ENCODE measurements at regions not wholly inside any gene's neighbourhood (a gene's known extent, or its start where the extent isn't known, plus 50 kb on each side); places are given as distances from the start of the nearest gene placed in this dataset.
"Not testable (repeated sequence)": the region's sequence is repeated elsewhere in the genome, so short reads cannot be mapped to it uniquely, and the experiment has no call there.

DNA sequence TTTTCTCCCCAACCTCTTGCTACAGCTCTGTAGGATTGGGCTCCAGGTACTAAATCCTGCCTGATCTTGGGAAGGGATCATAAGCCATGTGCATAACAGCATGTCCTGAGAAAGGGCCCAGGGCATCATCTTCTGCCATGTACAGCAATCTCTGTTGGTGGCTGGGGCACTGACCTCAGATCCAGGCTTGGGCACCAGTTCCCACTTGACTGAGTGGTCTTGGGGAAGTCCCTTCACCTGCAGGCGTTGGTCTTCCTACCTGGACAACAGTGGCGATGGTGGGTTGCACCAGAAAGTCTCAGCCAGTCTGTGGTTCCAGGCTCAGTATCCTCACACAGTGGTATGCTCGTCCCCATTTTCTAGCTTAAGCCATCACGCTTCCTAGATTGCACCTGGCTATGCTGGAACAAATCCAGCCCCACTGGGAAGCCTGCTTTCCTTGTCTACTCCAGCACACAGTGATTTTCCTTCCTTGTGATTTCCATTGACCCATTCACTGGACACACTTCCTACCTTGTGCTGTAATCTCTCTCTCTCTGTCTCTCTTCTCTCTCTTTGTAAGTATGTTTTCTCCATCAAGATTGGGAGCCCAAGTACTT lies 121.7 kb upstream of the PITX1 start:
- DNase-seq, result no peak

DNA sequence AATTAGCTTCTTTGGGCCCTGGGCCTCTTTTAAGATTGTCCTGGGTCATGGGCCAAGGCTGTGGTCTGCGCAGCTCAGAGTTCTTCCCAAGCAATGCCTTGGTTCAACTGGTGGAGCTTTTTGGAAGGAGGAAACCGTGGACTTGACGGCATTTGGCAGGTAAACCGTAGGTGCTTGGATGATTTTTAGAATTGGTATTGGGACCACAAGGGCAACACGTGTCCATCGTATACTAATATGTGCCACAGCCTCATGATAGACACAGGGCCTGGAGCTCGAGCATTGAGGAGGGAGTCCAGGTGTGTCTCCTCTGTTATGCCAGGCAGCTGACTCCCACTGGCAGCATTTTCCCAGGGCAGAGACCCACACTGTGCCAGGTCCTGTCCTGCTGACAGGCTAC lies 120.9 kb upstream of the PITX1 start:
- DNase-seq, result no peak

DNA sequence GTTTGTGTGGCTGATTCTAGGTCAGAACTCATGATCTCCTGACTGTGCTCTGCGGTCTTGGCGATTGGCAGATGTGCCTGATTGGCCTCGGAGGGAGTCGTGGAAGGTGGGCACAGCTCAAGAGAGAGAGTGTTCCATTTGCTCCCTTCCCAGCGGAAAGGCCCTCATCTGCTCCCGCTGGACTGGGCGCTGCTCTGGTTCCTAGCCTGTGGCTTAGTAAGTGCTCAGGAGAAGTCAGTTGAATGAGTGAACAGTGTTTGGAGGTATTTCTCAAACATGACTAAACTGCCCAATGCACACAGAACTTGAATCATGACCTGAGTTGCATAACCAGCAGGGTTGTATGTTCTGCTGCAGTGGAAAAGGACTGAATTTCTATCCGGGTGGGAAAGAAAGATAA lies 120.2 kb upstream of the PITX1 start:
- DNase-seq, result no peak

DNA sequence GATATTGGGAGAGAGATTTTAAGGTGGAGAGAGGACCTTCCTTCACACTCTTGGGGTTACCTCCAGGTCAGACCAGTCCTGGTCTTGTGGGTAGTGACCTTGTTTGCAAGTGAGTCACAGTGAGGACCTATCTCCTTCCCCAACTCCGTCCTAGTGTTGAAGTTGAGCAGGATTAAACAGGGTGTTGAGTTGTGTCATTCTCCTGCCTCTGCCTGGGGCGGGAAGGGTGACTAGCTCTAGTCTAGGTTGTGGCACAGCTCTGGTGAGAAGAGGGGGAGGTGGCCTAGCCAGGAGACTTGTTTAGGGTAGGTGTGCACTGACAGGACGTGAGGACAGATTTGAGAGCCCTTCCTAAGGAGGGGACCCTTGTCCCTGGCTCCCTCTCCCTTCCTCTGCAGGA lies 119.6 kb upstream of the PITX1 start:
- no peak for DNase-seq

DNA sequence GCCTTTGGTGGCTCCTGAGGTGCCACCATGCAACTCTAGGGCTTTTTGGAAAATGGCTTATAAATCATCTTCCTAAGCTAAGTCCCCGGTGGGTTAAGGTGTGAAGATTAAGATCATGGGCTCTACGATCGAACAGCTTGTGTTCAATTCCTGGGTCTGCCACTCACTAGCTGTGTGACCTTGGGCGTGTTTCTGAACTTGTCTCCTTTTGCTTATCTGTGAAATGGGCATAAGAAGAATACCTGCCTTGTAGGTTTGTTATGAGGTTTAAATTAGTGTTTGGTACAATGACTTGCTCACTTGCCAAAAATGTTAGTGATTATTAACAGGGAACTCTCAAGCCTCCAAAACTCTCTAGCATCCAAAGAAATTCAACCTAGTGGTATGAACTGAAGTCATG lies 119.2 kb upstream of the PITX1 start:
- DNase-seq, result no peak

DNA sequence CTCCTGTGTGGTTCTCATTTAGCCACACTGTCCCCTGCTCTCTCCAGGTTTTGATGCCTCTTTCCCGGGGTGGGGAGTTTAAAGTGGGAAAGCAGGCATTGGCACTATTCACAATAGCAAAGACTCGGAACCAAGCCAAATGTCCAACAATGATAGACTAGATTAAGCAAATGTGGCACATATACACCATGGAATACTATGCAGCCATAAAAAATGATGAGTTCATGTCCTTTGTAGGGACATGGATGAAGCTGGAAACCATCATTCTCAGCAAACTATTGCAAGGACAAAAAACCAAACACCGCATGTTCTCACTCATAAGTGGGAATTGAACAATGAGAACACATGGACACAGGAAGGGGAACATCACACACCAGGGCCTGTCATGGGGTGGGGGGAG lies 117.6 kb upstream of the PITX1 start:
- DNase-seq, result not testable (repeated sequence)

DNA sequence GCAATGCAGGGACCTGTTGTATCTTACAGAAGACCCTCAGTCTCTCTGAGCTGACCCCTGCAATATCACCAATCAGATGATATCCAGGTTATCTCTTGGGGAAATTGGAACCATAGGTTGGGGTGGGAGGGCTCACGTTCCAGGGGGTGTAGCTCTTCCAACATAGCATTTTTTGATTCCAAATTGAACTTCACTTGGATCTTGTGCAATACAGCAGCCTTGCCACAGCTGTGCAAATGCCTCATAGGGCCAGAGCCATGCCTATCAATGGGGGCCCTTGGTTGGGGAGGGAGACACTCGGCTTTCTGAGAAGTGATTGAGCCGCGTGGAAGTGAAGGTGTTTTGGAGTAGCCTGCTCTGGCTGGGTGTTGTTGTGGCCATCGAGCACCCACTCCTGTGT lies 117.2 kb upstream of the PITX1 start:
- DNase-seq, result no peak

DNA sequence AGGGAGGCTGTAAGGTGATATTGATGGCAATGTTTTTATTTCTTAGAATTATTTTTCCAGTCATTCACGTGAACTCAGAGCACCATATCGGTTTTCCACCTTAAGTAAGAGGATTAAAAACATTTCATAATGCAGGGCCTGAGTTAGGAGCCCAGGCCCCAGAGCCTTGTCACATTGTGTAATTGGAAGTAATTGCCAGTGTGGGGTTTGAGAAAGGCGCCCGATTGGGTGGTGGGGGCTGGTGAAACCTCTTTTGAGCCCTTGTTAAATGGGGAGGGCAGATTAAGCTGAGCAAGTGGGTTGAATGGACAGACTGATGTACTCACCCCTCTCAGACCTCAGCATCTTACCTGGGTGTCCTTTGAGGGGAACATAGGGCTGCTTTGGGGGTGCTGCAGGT lies 116.7 kb upstream of the PITX1 start:
- DNase-seq, result no peak

DNA sequence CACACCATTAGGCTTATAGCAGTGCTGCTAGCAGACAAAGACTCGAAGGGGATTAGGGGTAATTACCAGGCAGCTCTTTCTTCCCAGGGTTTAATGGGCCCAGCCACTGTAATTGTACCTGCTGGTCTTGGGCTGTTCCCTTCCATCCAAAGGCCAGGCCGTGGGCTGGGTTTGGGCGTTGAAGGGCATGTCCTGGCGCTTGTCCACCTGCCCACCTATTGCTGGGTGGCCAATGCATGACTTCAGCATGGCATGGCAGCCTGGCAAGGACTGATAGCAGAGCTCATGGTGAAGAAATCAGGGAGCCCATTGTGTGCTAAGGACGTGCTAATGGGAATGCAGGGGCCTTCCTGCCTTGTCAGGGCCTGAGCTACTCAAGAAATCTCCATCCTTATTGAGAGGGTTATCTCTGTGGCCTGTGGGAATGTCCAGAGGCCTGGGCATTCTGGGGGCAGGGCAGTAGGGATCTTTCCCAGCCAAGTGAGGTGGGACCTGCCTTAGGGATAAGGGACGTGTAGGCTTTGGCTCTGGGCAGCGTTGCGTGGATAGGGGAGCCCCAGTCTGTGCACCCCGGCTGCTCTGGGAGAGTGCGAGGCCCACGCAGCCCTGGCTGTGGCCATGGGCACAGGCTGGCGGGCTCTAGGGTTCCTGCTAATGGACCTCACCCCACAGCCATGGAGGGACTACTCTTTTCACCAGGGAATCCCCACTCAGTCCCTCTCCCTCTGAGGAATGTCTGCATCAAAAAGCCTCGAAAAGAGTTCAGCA lies 116.1 kb upstream of the PITX1 start:
- DNase-seq, result no peak

DNA sequence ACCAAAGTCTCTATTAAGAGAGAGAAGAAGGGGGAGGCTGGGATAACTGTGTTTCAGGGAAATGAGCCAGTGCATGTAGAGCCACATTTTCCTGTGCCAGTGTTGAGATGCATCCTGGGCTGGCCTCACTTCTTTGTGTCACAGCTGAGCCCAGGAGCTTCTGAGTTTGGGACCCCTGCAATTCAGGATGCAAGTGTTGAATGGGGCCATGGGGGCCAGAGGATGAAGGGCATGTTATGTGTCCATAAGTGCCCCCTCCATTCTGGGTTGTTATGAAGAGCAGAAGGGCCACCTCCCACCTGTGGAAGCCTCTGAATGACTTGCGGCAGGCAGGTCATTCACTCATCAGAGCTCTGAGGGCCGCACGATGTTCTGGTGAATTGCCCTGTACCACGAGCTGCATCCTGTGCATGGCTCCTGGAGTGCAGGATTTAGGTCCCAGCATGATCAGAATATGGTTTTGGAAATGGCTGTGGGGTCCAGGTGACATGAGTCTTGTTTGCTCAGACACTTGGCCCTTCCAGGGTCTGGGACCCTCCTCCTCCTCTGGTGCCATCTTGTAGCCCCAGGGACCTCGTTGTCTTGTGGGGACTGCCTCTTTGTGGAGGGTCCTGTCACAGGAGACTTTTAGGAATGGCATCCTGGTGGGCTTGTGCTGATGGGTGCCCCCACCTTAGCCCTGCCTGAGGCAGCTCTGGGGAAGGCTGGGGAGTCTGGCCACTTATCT lies 115.4 kb upstream of the PITX1 start:
- no peak for DNase-seq

DNA sequence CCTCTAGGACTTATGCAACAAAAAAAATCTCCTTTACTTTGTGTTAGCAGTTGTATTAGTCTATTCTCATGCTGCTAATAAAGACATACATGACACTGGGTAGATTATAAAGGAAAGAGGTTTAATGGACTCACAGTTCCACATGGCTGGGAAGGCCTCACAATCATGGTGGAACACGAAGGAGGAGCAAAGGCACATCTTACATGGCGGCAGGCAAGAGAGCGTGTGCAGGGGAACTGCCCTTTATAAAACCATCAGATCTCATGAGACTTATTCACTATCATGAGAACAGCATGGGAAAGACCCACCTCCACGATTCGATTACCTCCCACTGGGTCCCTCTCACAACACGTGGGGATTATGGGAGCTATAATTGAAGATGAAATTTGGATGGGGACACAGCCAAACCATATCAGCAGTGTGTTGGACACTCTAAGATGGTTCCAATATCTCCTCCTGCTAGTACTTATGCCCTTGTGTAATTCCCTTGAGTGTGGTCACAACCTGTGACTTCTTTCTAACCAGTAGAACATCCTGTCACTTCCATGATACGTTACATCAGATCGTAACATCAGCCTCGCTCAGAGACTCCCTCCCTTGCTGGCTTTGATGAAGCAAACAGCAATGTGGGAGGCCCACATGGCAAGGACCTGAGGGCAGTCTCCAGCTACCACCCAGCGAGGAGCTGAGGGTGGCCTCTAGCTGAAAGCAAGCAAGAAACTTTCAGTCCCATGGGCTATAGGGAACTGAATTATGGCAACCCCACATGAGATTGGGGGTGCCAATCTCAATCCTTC lies 113.5 kb upstream of the PITX1 start:
- no peak for DNase-seq

DNA sequence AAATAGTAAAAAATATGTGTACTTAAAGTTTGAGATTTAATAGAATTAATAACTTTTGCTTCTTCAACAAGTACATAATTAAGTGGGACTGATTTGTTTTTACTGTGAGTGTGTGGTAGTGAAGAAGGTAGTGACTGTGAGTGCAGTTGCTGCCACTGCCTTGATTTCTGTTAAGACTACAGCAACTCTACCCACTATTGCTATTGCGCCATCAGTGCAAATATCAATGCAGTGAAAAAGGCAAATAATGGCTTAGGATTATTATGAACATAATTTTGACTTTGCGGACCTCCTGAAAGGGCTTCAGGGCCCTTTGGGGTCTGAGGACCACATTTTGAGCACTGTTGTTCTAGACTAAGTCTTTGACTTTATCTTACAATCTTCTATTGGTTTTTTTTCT lies 112.0 kb upstream of the PITX1 start:
- DNase-seq, result no peak

DNA sequence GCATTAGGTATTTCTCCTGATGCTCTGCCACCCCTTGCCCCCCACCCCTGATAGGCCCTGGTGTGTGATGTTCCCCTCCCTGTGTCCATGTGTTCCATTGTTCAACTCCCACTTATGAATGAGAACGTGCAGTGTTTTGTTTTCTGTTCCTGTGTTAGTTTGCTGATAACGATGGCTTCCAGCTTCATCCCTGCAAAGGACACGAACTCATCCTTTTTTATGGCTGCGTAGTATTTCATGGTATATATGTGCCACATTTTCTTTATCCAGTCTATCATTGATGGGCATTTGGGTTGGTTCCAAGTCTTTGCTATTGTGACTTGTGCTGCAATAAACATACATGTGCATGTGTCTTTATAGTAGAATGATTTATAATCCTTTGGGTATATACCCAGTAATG lies 109.7 kb upstream of the PITX1 start:
- DNase-seq, result not testable (repeated sequence)

DNA sequence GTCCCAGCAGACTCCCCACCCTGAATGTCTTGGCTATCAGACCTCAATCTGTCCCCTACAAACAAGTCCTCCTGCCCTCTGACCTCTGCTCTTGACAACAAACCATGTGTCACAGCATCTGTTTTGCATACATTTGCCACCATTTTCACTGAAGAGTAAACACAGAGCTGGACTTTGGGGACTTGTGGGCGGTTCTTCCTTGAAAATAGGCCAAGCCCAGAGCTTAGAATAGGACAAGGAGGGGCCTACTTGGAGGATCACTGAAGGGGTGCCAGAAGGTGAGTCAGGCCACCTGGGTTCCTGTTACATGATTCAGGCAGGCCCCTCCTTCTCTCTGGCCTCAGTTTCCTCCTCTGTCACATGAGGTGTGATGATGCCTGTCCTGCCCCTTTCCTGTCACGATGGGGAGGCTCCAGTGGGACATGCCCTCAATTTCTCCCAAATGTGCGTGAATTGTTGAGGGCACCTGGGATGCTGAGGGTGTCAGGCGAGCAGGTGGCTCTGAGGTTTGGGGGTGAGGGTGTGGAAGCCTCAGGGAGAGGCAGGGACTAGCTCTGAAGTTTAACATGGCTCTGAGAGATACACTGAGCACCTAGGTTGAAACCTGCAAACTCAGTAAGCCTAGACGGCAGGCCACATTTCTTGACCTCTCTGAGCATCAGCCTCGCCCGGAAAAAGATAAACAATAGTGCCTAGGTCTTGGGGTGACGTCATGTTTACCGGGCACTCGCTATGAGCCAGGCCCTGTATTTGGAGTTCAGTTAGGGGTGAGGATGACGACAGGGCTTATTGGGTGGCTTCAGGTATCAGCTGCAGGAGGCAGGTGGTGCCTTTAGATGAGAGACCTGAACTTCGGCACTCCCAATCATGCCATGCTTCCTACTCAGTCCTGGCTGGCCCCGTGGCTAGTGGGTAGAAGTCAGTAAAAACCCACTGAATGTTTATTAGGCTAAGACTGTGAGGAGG lies 107.6 kb upstream of the PITX1 start:
- no peak for DNase-seq

DNA sequence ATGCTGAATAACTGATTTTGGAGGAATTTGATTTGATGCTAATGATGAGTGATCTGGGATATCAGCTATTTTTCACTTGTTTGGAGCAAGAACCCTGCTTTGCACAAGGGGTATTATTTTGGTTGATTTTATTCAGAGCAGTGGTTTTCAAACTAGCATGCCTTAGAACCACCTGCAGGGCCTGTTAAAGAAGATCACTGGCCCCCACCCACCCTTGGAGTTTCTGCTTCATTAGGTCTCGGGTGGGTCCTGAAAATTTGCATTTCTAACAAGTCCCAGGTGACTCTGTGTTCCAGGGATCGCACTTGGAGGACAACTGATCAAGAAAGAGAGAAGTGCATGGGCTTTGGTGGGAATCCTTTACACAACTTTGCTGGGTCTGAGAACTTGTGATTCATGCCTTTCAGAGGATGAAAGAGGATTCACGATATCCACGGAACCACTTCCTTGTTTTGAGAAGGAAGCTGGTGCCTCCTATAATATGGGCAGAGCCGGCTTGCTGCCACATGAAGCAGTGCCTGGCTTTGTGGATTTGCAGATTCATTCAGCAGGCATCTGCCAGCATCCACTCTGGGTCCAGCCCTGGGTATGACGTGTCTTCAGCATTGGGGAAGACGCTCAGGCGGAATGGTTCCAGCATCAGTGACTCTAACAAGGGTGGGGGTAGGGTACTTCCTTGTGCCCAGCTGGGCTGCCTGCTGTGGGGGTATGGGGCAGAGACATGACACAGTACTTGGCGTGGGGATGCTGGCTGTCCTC lies 106.6 kb upstream of the PITX1 start:
- peak; percentile 4 to 70 for DNase-seq

DNA sequence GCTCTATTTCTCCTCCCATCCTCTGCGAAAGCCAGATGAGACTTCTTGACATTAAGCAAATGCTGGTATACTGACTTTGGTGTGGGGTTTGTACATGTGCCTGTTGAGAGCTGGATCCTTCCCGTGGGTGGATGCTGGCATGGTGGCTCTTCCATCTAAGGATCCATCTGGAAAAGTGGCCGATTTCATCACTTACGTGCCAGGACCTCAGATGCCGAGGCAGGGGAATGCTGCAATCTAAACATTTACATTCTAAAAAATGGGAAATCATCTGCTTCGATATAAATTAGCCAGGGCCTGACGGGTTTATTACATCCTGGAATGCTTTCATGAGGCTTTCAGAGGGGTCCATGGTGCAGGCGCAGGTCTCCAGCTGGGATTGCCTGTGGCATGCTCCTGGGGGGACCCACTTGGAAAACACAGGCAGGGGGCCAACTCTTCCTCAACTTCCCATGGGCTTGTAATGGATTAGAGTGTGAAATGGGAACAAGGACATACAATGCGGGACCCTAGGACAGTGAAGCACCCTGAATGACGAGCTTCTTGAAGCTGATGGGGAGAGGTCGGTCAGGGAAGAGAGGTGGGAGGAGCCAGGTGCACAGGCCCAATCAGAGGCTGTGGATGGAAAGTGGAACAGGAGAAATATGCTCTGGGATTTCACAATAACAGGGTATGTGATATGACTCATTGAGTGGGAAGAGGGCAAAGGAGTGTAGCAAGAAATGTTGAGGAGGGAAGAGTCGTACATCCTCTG lies 105.5 kb upstream of the PITX1 start:
- peak in 1 of 2 donors; percentile 20 for DNase-seq

DNA sequence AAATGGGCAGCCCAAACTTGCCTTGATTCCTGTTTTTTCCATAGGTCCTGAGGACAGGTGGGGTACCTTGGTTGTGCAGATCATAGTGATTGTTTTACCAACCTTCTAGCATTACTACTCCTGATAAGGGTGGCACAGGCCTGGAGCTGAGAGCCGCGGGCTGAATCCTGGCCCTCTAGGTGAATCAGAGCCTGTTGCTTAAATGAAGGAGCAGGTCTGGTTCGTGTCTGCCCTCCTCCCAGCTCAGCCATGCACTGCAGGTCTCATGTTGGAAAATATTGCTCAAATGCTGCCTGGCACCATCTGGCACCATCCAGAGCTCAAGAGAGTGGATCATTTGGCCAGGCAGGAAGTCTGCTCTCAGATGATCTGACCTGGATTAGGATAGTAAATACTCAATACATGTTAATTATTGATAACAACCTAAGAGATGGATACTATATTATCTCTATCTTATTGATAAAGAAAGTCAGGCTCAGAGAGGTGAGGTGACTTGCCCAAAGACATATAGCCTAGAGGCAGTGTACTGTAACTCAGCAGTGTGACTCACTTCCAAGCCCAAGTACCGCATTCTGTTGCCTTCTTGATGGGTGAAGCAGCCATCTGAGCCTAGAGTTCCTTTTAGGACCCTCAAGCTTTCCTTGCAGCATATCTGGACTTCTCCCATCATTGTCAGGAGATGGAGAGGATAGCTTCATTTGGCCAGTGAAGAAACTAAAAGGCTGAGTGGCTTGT lies 104.3 kb upstream of the PITX1 start:
- DNase-seq, result no peak

DNA sequence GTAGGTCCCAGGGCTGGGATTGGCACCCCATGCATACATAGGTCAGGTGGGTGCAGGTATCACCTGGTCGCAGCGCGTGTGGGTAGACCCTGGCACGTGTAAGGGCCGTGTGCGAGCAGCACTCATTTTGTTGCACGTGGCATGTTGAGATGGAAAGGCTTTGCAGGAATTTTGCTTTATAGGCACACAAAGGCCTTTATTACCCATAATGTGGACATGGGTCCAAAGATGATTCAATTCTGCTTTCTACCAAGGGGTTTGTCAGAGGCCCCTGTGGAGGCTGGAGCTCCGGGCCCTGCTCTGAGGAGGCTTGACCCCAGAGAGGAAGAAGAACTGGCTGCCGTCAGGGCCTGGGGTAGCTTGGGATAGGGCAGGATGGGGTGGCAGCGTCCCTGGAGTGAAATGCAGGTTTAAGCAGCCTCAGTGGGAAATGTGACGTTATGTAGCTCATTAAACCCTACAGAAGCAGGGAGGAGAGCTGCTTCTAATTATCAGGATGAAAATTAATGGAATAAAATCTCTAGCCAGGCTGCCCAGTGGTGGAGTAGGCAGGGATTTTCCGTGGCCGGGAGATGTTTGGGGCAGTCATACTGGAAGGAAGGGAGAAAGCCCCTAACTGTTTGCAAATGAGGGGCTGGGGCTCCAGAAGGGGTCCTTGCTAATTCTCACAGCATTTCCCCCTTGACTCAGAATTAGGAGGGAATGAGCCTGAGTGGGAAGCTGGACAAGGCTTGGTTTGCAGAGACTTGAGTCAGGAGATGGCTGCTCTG lies 103.3 kb upstream of the PITX1 start:
- DNase-seq, result no peak

DNA sequence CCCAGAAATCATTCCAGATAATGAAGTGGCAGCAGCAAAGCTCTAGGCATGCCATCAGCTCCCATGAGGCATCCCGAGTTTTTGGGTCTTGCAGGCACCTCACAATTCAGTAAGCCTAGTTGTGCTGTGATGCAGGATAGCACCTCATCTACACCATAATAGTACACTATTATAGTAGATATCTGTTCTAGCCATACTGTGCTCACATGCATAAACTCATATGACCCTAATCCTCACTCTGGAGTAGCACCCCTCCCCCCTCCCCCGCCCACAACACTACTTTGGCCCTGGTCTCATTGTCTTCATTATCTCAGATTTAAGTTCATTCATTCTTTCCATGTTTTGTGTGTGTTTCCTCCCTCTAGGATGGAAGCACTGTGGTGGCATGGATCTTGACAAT lies 102.5 kb upstream of the PITX1 start:
- DNase-seq, result no peak

All from CD4-positive, alpha-beta T cell treated with Interleukin-4 for 1 hour (primary cell).